Transverse colon (tissue), 4 donors: ENCODE measurements at regions not wholly inside any gene's neighbourhood (a gene's known extent, or its start where the extent isn't known, plus 50 kb on each side); places are given as distances from the start of the nearest gene placed in this dataset.

ENCODE experiments used
- CTCF ChIP-seq, 5 experiments: fragments of 200-600 bp in 3 of 5; fragments of 450-650 bp in 2 of 5; sonication (generic) in 3 of 5; IDR thresholded peaks; 1 replicate in 2 of 5; 2 replicates in 3 of 5; pipeline ENCODE4 v1.5.1; 2016 to 2017; ENCODE audit warnings: antibody characterized with exemption in 5 of 5, inconsistent platforms in 3 of 5, mild to moderate bottlenecking in 2 of 5, moderate library complexity in 1 of 5
- POLR2A ChIP-seq: fragments of 450-650 bp; IDR thresholded peaks from one replicate; pipeline ENCODE4 v1.6.1; 2016; ENCODE audit warnings: antibody characterized with exemption, mild to moderate bottlenecking, moderate library complexity
- POLR2AphosphoS5 ChIP-seq, 3 donors: sonication (generic); formaldehyde crosslinking; IDR thresholded peaks; one replicate each; pipeline ENCODE4 v1.6.1; 2016; ENCODE audit warnings: antibody characterized with exemption in 3 of 3

DNA sequence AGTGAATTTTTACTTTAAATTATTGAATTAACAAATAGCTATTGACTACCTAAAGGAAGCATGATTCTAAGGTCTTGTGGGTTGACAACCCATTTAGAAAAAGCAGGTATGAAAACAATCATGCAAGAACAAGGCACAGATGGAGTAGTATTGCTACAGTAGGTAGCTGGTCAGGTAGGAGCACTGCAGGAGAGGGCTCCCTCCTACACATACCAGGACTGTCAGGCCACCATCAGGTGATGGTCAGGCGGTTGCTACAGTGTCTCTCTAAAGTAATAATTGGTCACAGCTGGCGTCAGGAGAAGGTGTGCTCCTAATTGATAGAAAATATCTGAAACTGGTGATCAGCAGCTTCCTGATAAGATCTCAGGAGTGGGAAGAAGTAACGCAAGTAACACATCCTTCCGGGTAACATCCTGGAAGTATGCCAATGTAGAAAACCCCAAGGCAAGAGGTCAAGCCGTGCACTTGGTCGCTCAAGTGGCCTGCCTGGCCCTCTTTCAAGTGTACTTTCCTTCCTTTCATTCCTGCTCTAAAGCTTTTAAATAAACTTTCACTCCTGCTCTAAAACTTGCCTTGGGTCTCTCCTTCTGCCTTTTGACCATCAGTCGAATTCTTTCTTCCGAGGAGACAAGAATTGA lies 486.5 kb downstream of the TMEM114 start:
- TF ChIP-seq CTCF (IDR thresholded peaks at IDR 0.05), result no peak
- TF ChIP-seq POLR2A, result no peak
- no peak for TF ChIP-seq POLR2AphosphoS5 (IDR thresholded peaks at IDR 0.05)
